Fibroblast of skin of left biceps (primary cell): ENCODE measurements at regions not wholly inside any gene's neighbourhood (a gene's known extent, or its start where the extent isn't known, plus 50 kb on each side); places are given as distances from the start of the nearest gene placed in this dataset.

ENCODE experiments used
- DNase-seq, 2 experiments: peaks; one replicate each; pipeline ENCODE4 v3.0.0-alpha.2; 2013; ENCODE audit warnings: low read depth in 2 of 2

DNA sequence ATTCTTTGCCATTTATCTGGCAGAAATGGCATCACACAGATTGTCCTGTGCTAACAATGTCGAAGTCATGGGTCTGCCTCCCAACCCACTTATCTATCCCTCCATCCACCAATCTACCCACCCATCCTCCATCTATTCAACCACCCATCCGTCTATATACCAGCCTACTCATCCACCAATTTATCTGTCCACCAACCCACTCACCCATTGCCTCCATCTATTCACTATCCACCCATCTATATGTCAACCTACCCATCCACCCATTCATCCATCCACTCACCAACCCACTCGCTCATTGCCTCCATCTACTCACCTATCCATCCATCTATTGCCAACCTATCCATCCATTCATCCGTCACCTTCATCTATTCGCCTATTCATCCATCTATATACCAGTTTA, 521.2 kb downstream of the SHQ1 start:
- no peak for DNase-seq

DNA sequence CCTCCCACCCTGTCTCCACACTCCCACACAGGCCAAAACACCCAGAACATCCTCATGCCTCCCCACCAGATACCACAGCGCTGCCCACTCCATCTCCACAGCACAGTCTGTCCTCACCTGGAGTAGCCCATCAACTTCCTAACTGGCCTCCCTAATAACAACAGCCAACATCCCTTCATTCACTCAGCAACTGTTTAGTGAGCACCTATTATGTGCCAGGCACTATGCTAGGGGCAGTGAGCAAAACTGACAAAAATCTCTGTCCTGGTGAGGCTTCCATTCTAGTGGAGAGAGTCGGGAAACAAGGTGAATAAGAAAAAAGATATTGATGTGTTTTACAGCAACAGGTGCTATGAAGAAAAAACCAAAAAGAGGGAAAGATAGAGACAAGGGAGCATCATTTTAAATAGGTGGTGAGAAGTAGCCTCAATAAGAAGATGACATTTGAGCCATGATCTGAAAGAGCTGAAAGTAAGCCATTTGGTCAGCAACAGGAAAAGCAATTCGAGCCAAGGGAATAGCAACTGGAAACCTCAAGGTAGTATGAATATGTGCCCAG, 523.9 kb downstream of the SHQ1 start:
- DNase-seq = no peak

DNA sequence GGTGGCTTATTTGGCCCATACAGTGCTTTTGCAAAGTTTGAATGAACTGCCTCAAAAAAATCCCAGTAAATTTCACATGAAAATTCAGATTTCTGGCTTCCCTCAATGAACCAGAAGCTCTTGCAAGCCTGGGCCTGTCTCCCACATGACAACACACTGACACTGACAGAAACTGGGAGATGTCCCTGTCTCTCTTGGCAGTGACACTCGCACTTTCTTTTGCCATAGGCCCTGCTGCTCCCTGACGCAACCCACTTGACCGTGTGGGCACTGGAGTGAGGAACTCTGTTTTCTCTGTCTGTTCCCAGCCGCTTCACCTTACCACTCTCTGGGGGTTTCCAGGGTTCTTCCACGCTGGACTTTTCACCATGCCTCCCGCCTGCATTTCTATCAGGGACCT, 524.5 kb downstream of the SHQ1 start:
- no peak for DNase-seq

DNA sequence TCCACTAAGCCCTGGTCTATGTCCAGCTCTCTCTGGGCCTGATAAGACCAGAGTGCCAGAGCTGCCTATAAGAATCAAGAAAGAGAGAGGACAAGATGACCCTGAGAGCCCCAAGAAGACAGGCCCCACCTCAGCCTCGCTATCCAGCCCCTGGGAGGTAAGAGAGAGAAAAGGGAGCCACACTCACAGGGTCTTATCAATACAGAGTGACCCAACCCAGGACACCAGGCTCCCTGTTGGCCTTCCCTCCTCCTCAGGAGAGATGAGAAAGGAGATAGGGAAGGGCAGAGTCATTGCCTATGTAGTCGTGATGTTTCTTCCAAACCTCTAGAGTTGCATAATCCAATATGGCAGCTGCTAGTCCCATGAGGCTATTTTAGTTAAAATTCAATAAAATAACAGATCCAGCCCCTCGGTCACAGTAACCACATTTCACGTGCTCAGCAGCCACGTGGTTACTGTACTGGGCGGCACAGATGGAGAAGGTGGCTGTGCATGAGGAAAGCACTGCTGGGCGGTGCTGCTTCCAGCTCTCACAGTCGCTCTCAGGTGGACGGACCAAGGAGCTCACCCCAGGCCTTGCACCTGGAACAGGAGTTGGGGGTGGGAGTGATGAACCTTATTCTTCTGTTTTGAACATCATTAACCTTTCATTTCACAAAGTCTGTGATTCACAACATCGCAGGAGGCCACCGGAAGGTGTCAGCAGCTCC, 525.8 kb downstream of the SHQ1 start:
- DNase-seq = no peak

DNA sequence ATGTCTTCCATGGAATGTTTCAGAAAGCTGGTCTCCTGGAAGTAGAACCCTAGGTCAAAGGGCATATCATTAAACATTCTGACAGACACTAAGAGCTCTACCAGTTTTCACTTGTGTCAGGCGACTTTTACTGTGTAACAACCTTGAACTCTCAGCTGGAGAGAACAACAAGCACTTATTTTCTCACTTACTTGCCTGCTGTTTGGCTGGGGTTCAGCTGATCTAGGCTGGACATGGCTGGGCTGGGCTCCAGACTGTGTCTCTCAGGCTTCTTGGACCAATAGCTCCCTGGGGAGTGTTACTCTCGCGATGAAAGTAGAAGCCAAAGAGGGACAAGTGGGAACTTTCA, 527.3 kb downstream of the SHQ1 start:
- DNase-seq = no peak

DNA sequence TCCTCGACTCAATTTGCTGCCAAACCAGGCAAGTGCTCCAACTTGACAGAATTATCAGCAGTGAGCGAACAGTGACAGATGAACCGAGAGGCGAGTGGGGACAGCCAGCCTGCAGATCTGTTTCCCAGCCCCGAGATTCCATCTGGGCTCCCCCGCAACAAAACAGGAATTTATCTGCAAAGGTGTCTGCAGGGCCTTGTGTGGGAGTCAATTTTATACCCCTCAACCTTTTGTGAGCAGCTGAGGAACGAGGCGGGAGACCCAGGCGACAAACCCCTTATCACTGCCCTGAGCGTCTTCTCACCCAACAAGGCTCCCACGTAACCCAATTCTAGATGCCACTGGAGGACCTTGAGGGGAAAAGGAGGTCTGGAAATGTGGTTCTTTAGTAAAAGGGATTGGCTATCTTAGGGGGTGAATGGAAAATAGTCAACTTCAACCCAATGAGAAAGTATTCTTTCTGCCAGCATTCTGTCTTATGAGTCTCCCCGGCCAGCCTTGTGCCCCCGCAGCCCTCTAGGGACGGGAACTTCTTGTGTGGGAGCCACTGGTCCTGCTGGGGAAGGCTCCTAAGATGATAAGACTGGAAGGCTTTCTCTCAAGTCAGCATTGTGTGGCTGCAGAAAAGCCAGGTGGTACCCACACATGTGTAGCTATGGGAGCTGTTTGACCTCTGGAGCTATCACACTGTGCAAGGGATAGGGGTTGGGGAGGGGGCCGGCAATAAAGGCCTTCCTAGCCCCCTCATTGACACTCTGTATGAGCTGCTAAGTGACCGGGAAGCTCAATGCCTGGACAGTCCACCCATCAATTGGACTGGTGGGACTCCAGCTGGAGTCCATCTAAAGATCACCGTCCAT, 527.9 kb downstream of the SHQ1 start:
- no peak for DNase-seq

GRCh38 chr3:72319194-72320094, 528.8 kb downstream of the SHQ1 start:
- DNase-seq = no peak

DNA sequence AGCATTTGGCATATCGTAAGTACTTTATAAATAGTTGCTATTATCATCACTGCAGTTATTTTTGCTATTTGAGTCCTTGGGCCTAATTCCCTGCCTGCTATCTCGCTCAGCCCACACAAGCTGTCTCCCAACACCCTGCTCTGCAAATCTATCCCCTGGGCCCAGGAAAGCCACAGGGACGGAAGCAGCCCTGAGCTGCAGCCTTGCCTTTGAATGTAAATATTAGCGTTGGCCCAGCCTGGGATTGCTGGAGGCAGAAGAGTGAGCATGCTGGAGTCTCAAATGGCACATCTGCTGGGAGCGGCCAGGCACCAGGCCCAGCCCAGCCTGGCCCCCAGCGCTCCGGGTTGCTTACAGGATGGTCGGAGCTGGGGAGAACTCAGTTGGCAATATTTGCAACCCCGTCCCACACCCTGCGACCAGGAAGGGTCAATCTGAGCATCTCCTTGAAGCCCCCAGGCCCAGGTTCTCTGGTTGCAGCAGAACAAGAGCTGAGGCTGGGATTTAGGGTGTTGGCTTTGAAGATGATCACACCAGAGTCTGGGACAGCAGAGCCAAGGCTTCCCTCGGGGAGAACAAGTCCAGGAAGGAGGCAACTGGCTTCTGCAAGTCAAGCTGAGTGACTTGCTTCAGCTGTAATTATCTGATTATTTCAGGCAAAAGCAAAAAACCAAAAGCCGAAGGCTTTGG, 529.6 kb downstream of the SHQ1 start:
- no peak for DNase-seq

GRCh38 chr3:72317491-72317890, 530.8 kb downstream of the SHQ1 start:
- no peak for DNase-seq

DNA sequence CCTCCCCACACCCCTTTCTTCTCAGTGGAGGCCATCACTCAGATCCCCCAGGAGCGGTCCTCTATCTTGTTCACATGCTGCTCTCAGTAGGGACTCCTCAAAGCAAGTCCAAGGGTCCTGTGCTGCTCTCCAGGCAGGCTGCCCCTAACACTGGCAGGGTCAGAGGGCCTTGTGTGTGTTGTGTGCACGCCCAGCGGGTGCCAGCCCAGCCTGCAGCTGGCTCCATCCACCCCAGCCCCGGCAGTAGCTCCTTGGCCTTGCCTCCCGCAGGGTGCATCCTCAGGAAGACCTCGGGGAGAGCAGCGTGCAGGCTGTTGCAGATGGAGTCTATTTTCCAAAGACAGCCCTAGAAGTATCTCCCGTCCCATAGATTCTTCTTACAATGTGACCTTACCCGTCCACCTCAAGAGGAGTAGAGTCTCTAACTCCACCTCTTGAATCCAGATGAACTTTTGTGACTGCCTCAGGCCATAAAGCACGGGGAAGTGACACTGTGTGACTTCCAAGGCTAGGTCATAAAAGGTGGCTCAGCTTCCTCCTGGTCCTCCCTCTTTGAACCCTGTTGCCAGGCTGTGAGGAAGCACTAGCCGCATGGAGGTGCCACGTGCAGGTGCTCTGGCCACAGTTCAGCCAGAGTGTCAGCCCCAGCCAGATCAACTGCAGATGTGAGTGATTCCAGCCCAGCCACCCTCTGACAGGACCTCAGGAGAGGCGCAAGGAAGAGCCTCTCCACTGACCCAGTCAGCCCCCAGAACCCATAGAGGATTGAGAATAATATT, 531.6 kb downstream of the SHQ1 start:
- DNase-seq = no peak

DNA sequence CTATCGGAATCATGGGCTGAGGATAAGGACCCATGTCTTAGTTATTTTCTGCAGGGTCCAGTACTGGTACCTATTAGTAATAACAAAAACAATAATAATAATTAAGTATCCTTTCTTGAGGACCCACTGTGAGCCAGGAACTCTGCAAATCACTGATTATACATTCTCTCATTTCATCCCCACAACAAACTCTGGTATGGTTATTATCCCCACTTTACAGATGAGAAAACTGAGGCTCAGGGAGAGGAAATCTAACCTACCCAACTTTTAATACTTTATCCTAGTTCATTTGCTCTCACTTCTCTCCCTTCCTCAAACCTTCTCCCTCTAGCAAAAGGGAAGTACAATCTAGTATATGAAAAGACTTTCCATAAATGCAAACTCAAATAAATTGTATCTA, 528.4 kb upstream of the PROK2 start:
- no peak for DNase-seq

- DNase-seq = no peak
These were observed 527.4 kb upstream of the PROK2 start for GRCh38 chr3:72312339-72312738.

DNA sequence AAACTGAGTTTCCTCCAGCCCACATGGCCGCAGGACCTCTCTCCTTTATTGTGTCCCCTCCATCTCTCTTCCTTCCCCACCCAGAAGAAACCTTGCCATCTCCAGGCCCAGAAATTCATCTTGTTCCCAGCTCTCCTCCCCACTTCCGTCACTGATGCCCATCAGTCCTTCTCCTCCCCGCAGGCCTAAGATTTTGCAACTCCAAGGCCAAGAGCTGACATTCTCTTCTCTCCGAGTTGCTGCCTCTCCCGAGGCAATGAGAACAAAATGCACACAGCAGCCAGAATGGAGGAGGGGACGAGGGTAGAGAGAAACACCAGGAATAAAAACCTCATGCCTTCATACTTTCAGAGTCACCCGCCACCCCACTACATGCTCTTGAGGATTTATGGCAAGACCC, 526.5 kb upstream of the PROK2 start:
- no peak for DNase-seq

DNA sequence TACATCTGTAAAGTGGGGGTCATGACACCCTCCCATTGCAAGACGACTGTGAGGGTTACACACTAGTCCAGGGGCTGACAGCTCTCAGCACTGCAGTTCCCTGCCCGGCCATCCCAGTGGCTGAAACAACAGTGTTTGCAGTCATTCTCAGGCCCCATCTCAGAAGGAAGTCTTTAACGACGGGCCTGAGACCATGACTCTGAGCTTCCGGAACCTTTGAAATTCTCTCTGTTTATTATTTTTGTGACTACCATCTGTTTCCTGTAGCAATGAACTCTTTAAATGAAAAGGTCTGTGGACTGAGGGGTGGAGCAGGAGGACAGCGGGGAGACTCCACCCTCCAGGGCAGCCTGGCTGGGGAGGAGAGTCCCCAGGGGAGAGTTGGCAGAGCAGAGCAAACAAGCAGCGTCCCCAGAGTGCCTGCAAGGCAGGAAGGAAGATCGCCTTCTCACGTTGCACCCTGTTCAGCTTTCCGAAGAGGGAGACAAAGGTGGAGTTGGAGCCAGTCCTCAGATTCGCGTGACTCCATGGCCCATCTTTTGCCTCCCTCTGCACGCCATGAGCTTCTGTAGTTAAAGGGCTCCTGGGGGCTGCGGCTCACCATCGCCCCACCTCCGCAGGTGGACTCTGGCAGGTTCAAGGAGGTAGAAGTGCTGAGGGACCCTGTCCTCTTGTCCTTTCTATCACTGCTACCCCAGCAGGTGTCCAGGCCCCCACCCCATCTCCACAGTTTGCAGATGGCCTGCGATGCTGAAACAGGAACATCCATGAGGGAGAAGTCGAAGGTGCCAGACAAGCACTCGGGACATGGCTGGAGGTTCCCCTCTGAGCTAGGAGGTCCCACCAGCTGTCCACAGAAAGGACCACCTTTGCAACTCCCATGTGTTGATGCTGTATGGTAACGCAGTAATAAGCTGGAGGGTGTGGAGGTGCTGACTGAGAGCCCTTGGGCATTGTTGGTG, 525.8 kb upstream of the PROK2 start:
- no peak for DNase-seq

- DNase-seq = no peak
These were observed 524.9 kb upstream of the PROK2 start for GRCh38 chr3:72309661-72310418.

DNA sequence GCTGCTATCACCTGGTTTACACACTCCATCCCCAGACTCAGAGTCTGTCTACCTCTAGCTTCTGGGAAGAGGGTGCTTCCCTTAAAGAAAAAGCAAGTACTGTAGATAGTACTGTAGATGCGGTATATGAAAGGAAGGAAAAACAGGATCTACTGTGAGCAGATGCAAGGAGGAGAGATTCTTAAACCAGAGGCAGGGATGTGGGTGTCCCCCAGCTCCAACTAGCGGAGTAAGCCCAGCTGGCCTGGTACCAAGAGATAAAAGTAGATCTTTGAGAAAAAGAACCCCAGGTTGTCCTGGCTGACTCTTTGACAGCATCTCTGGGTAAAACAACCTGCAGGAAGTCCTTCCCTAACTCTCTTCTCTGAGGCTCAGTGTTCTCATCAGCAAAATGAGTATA, 523.7 kb upstream of the PROK2 start:
- no peak for DNase-seq

DNA sequence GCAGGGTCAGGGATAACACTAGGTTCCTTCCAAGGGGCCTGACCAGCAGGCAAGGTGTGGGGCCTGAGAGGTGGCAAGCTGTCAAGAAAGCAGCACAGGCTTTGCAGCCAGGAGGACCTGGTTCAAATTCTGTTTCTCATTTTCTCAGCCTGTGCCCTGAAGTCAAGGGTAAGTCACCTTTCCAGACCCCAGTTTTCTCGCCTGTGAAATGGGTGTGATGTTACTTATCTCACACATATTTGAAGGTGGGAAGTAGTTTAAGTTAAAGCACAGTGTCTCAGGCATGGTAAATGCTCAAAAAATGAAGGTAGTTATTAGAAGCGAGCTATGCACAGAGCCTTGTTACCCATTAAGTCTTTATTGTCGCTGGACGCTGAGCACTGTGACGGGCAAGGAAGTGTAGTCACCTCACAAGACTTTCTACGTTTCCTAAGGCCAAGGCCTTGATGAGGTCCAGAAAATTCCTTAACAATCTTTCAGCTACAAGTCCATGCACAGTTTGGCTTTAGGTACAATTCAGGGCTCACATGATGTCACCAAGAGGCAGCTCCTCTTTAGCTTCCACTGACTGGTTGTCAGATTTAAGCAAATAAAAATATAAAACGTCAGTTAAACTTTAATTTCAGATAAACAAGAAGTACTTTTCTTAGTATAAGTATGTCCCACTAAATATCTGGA, 522.6 kb upstream of the PROK2 start:
- DNase-seq = no peak

DNA sequence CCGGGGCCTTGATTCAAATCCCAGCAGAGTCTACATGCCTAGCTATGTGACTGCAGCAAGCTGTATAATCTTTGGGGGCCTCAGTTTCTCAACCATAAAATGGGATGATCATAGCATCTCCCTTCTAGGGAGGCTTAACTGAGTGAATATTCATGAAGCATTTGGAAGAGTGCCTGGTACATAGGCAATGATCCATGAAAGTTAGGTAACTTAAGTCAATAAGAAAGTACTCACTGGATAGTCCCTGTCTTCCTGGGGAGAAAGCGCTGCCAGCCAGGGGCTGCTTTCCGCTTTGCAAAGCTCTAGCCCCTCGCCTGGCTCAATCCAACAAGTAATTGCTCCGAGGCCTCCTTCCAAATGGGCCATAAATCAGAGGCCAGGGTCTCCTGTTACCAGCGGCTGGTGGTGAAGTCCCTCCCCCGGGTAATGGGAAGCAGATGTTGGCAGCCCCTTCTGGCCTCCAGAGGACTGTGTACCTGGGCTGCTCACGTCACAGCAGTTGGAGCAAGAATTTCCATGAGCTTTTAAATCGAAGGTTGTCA, 521.9 kb upstream of the PROK2 start:
- DNase-seq = peak; percentile 70 to 75
